HEK293 (cell line): ENCODE measurements at regions not wholly inside any gene's neighbourhood (a gene's known extent, or its start where the extent isn't known, plus 50 kb on each side); places are given as distances from the start of the nearest gene placed in this dataset.

Source experiments
- CTCF ChIA-PET: fragments of 350-600 bp; formaldehyde crosslinking; extraction: SDS; loops from one replicate; lab custom pipeline; 2021; ENCODE audit warnings: antibody characterized with exemption; lab: Yijun Ruan, JAX
- POLR2A ChIA-PET: fragments of 300-600 bp; formaldehyde crosslinking; extraction: SDS; loops from one replicate; lab custom pipeline; 2020; ENCODE audit warnings: antibody characterized with exemption, inconsistent platforms; lab: Yijun Ruan, JAX
- H3K27ac ChIP-seq: fragments of 200-500 bp; sonication (Bioruptor generic); 2 replicates; pipeline ENCODE4 v1.5.1; 2014; ENCODE audit warnings: low read depth, low read length, control low read depth, inconsistent platforms; ENCODE audit errors: extremely low read depth
- H3K36me3 ChIP-seq, 2 experiments: fragments of 200-500 bp in 1 of 2; sonication (Bioruptor generic) in 1 of 2; 1 replicate in 1 of 2; 2 replicates in 1 of 2; pipeline ENCODE4 v1.5.1; 2014 to 2017; ENCODE audit warnings: inconsistent platforms in 2 of 2, low read length in 2 of 2; ENCODE audit not compliant: control insufficient read depth in 2 of 2, insufficient read depth in 1 of 2
- H3K4me1 ChIP-seq: fragments of 200-500 bp; sonication (Bioruptor generic); 2 replicates; pipeline ENCODE4 v1.5.1; 2014; ENCODE audit warnings: mild to moderate bottlenecking, low read length, inconsistent platforms; ENCODE audit not compliant: control insufficient read depth, insufficient read depth
- H3K4me3 ChIP-seq: 2 replicates; pipeline ENCODE4 v1.5.1; 2011; ENCODE audit warnings: low read depth, mild to moderate bottlenecking, control low read depth, low read length, moderate library complexity
- H3K9me3 ChIP-seq: fragments of 200-500 bp; sonication (Bioruptor generic); 2 replicates; pipeline ENCODE4 v1.5.1; 2014; ENCODE audit warnings: low read depth, low read length, inconsistent platforms; ENCODE audit not compliant: control insufficient read depth, insufficient read depth
- MEIS1 ChIP-seq: sonication (generic); formaldehyde crosslinking; IDR thresholded peaks from 2 replicates; pipeline ENCODE4 v1.8.1; 2022; ENCODE audit warnings: missing genetic modification reagents, mild to moderate bottlenecking, borderline replicate concordance
- RBAK ChIP-seq: fragments of 450-650 bp; formaldehyde crosslinking; IDR thresholded peaks from 2 replicates; pipeline ENCODE4 v1.5.1; 2016; ENCODE audit warnings: missing biosample characterization, missing genetic modification characterization
- REPIN1 ChIP-seq: fragments of 450-650 bp; formaldehyde crosslinking; IDR thresholded peaks from 2 replicates; pipeline ENCODE4 v1.5.1; 2017; ENCODE audit warnings: missing biosample characterization, missing genetic modification characterization, low read depth
- SALL2 ChIP-seq: fragments of 450-650 bp; formaldehyde crosslinking; IDR thresholded peaks from 2 replicates; pipeline ENCODE4 v1.5.0; 2017; ENCODE audit warnings: missing biosample characterization, mild to moderate bottlenecking, missing genetic modification characterization, borderline replicate concordance
- TCF7L2 ChIP-seq: IDR thresholded peaks from 2 replicates; pipeline ENCODE4 v1.6.1; 2011; ENCODE audit warnings: low read depth, mild to moderate bottlenecking, inconsistent platforms, low read length, moderate library complexity, borderline replicate concordance
- TSHZ1 ChIP-seq: fragments of 450-650 bp; formaldehyde crosslinking; IDR thresholded peaks from 2 replicates; pipeline ENCODE4 v1.5.1; 2016; ENCODE audit warnings: missing biosample characterization, missing genetic modification characterization, borderline replicate concordance
- ZBTB48 ChIP-seq: fragments of 450-650 bp; formaldehyde crosslinking; IDR thresholded peaks from 2 replicates; pipeline ENCODE4 v1.5.1; 2016; ENCODE audit warnings: missing biosample characterization, missing genetic modification characterization
- ZBTB8A ChIP-seq: fragments of 450-650 bp; formaldehyde crosslinking; IDR thresholded peaks from 2 replicates; pipeline ENCODE4 v1.5.1; 2016; ENCODE audit warnings: missing biosample characterization, missing genetic modification characterization
- ZNF121 ChIP-seq: fragments of 450-650 bp; formaldehyde crosslinking; IDR thresholded peaks from 2 replicates; pipeline ENCODE4 v1.5.1; 2016; ENCODE audit warnings: missing biosample characterization, missing genetic modification characterization
- ZNF140 ChIP-seq: fragments of 450-650 bp; formaldehyde crosslinking; IDR thresholded peaks from 2 replicates; pipeline ENCODE4 v1.5.1; 2016; ENCODE audit warnings: missing biosample characterization, missing genetic modification characterization
- ZNF146 ChIP-seq: fragments of 450-650 bp; formaldehyde crosslinking; IDR thresholded peaks from 2 replicates; pipeline ENCODE4 v1.5.1; 2016; ENCODE audit warnings: missing biosample characterization, missing genetic modification characterization
- ZNF202 ChIP-seq: fragments of 450-650 bp; formaldehyde crosslinking; IDR thresholded peaks from 2 replicates; pipeline ENCODE4 v1.5.1; 2016; ENCODE audit warnings: missing biosample characterization, missing genetic modification characterization, borderline replicate concordance
- ZNF223 ChIP-seq: fragments of 450-650 bp; formaldehyde crosslinking; IDR thresholded peaks from 2 replicates; pipeline ENCODE4 v1.5.1; 2016; ENCODE audit warnings: missing biosample characterization, missing genetic modification characterization
- ZNF23 ChIP-seq: fragments of 450-650 bp; formaldehyde crosslinking; IDR thresholded peaks from 2 replicates; pipeline ENCODE4 v1.5.1; 2016; ENCODE audit warnings: missing biosample characterization, missing genetic modification characterization, borderline replicate concordance
- ZNF292 ChIP-seq: fragments of 450-650 bp; formaldehyde crosslinking; IDR thresholded peaks from 2 replicates; pipeline ENCODE4 v1.5.1; 2016; ENCODE audit warnings: low read depth, missing biosample characterization, missing genetic modification characterization, borderline replicate concordance
- ZNF311 ChIP-seq: fragments of 450-650 bp; formaldehyde crosslinking; IDR thresholded peaks from 2 replicates; pipeline ENCODE4 v1.5.1; 2017; ENCODE audit warnings: missing biosample characterization, missing genetic modification characterization, borderline replicate concordance
- ZNF350 ChIP-seq: fragments of 450-650 bp; formaldehyde crosslinking; IDR thresholded peaks from 2 replicates; pipeline ENCODE4 v1.5.0; 2017; ENCODE audit warnings: missing biosample characterization, mild to moderate bottlenecking, missing genetic modification characterization
- ZNF37A ChIP-seq: fragments of 450-650 bp; IDR thresholded peaks from 2 replicates; pipeline ENCODE4 v1.5.1; 2018; ENCODE audit warnings: missing biosample characterization, missing genetic modification characterization
- ZNF416 ChIP-seq: fragments of 450-650 bp; formaldehyde crosslinking; IDR thresholded peaks from 2 replicates; pipeline ENCODE4 v1.5.1; 2016; ENCODE audit warnings: missing biosample characterization, missing genetic modification characterization
- ZNF426 ChIP-seq: fragments of 450-650 bp; formaldehyde crosslinking; IDR thresholded peaks from 2 replicates; pipeline ENCODE4 v1.5.1; 2017; ENCODE audit warnings: missing biosample characterization, missing genetic modification characterization, mild to moderate bottlenecking, inconsistent platforms, moderate library complexity
- ZNF501 ChIP-seq: fragments of 450-650 bp; formaldehyde crosslinking; IDR thresholded peaks from 2 replicates; pipeline ENCODE4 v1.5.1; 2016; ENCODE audit warnings: missing biosample characterization, missing genetic modification characterization
- ZNF600 ChIP-seq: fragments of 450-650 bp; formaldehyde crosslinking; IDR thresholded peaks from 2 replicates; pipeline ENCODE4 v1.5.1; 2016; ENCODE audit warnings: missing biosample characterization, missing genetic modification characterization
- ZNF626 ChIP-seq: fragments of 450-650 bp; sonication (Bioruptor Pico); formaldehyde crosslinking; IDR thresholded peaks from 2 replicates; pipeline ENCODE4 v1.5.1; 2018; ENCODE audit warnings: missing biosample characterization, missing genetic modification characterization, inconsistent platforms
- ZNF664 ChIP-seq: fragments of 450-650 bp; formaldehyde crosslinking; IDR thresholded peaks from 2 replicates; pipeline ENCODE4 v1.5.1; 2016; ENCODE audit warnings: missing biosample characterization, missing genetic modification characterization
- ZNF670 ChIP-seq: fragments of 450-650 bp; formaldehyde crosslinking; IDR thresholded peaks from 2 replicates; pipeline ENCODE4 v1.5.1; 2016; ENCODE audit warnings: missing biosample characterization, missing genetic modification characterization, low read depth
- ZNF76 ChIP-seq: fragments of 450-650 bp; formaldehyde crosslinking; IDR thresholded peaks from 2 replicates; pipeline ENCODE4; 2016; ENCODE audit warnings: low read depth, missing biosample characterization, missing genetic modification characterization, borderline replicate concordance
- ZNF785 ChIP-seq: fragments of 450-650 bp; formaldehyde crosslinking; IDR thresholded peaks from 2 replicates; pipeline ENCODE4 v1.5.1; 2016; ENCODE audit warnings: missing biosample characterization, missing genetic modification characterization
- TF ChIP-seq, protein P1 (sequence below): fragments of 450-650 bp; formaldehyde crosslinking; IDR thresholded peaks from 2 replicates; pipeline ENCODE4 v1.5.1; 2017; ENCODE audit warnings: missing biosample characterization, missing genetic modification characterization
- TF ChIP-seq, protein P2 (sequence below): sonication (generic); formaldehyde crosslinking; IDR thresholded peaks from 2 replicates; pipeline ENCODE4 v1.8.1; 2022; ENCODE audit warnings: mild to moderate bottlenecking, moderate library complexity, missing genetic modification reagents

DNA sequence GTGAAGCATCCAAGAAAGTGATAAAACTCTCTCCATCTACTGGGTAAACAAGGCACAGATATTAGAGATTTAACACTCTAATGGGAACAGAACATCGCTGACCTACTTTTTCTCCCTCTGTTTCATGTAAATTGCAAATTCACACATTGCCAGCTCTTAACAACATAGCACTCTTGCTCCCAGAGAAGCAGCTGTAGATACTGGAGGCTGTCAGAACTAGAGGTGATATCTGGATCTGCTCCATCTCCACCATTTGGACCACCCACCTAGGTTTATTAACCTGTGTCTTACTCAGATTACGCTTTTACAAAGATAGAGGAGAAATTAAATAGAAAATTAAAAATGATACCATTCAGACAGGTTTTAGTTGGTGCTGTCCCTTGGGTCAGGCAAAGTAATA, 289.1 kb upstream of the CRBN start:
- H3K4me1 ChIP-seq: no peaks in the 10 kb centered on the region
- ChIA-PET POLR2A (no interaction called here), CTCF (interaction anchor here (0.6 kb wide), 1 partner anchor 520 kb away, joined by 4 read pairs; no protein-coding TSS in a partner anchor)
- H3K27ac ChIP-seq: no peak overlapping the region
- no peak for TF ChIP-seq SALL2 (tag by site-specific recombination)
- TF ChIP-seq, protein P1, sequence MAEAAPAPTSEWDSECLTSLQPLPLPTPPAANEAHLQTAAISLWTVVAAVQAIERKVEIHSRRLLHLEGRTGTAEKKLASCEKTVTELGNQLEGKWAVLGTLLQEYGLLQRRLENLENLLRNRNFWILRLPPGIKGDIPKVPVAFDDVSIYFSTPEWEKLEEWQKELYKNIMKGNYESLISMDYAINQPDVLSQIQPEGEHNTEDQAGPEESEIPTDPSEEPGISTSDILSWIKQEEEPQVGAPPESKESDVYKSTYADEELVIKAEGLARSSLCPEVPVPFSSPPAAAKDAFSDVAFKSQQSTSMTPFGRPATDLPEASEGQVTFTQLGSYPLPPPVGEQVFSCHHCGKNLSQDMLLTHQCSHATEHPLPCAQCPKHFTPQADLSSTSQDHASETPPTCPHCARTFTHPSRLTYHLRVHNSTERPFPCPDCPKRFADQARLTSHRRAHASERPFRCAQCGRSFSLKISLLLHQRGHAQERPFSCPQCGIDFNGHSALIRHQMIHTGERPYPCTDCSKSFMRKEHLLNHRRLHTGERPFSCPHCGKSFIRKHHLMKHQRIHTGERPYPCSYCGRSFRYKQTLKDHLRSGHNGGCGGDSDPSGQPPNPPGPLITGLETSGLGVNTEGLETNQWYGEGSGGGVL: no peak
- H3K36me3 ChIP-seq: no peaks in the 10 kb centered on the region
- no peaks in the 10 kb centered on the region for H3K9me3 ChIP-seq
- no peak overlapping the region for H3K4me3 ChIP-seq

DNA sequence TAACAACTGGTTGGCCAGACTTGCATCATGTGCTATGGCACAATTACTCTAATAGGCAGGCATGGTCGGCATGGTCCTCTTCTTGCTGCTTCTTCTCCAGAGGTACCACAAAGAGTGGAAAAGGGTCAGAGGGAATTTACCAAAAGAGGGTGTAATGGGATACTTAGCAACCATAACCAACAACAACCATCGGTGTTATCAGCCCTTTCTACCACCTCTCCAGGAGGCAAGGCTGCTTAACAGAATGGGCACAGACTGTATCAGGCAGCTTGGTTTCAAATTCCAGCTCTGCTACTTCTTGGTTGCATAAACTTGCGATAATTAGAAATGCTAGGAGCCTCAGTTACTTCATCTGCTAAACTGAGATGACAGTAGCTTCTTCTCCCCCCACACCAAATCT, 284.6 kb upstream of the CRBN start:
- Histone ChIP-seq H3K27ac (no peak overlapping the region), H3K9me3 (no peaks in the 10 kb centered on the region), H3K36me3 (no peaks in the 10 kb centered on the region), H3K4me3 (no peak overlapping the region), H3K4me1 (no peaks in the 10 kb centered on the region)
- ChIA-PET CTCF (no interaction called here), POLR2A (no interaction called here)
- no peak for TF ChIP-seq TSHZ1 (tag by site-specific recombination)
- no peak for TF ChIP-seq ZNF202 (tag by site-specific recombination)
- no peak for TF ChIP-seq ZNF292
- no peak for TF ChIP-seq ZBTB48 (tag by site-specific recombination)
- no peak for TF ChIP-seq ZNF416 (tag by site-specific recombination)
- no peak for TF ChIP-seq ZNF76 (tag by site-specific recombination)
- TF ChIP-seq TCF7L2: no peak
- no peak for TF ChIP-seq ZNF121 (tag by site-specific recombination)
- no peak for TF ChIP-seq ZNF785 (tag by site-specific recombination)
- TF ChIP-seq ZNF140 (tag by site-specific recombination): no peak
- no peak for TF ChIP-seq ZNF600 (tag by site-specific recombination)
- no peak for TF ChIP-seq ZNF626
- no peak for TF ChIP-seq ZNF37A (tag by site-specific recombination)
- no peak for TF ChIP-seq ZNF664 (tag by site-specific recombination)
- TF ChIP-seq ZNF501 (tag by site-specific recombination): no peak
- no peak for TF ChIP-seq REPIN1 (tag by site-specific recombination)
- no peak for TF ChIP-seq ZNF426 (tag by site-specific recombination)

DNA sequence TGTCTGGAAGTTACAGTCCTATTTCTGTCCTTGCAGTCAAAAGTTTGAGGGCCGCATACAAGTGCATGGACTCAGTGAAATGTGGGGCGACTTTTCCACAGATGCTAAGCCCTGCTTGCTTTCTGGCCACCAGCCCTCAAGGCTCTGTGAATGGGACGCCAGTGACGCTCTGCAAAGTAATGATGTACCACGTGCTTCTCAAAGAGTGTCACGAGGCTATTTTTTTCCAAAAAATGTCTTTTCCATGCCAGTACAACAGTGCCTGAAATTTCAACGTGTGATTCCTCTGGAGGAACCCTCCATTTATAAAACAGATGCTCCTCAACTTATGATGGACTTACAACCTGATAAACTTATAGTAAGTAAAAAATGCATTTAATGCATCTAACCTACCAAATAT, 281.8 kb upstream of the CRBN start:
- H3K9me3 ChIP-seq: no peaks in the 10 kb centered on the region
- no peak overlapping the region for H3K27ac ChIP-seq
- H3K4me3 ChIP-seq: no peak overlapping the region
- no peaks in the 10 kb centered on the region for H3K4me1 ChIP-seq
- no peaks in the 10 kb centered on the region for H3K36me3 ChIP-seq
- ChIA-PET POLR2A (no interaction called here), CTCF (no interaction called here)
- TF ChIP-seq ZNF350 (tag by site-specific recombination) (no peak), ZBTB8A (tag by site-specific recombination) (no peak), ZNF416 (tag by site-specific recombination) (no peak), ZNF121 (tag by site-specific recombination) (no peak), RBAK (tag by site-specific recombination) (no peak), MEIS1 (no peak), ZNF146 (no peak), ZNF670 (tag by site-specific recombination) (no peak), ZNF23 (tag by site-specific recombination) (no peak), ZNF223 (tag by site-specific recombination) (no peak), ZNF311 (no peak)
- TF ChIP-seq, protein P2, sequence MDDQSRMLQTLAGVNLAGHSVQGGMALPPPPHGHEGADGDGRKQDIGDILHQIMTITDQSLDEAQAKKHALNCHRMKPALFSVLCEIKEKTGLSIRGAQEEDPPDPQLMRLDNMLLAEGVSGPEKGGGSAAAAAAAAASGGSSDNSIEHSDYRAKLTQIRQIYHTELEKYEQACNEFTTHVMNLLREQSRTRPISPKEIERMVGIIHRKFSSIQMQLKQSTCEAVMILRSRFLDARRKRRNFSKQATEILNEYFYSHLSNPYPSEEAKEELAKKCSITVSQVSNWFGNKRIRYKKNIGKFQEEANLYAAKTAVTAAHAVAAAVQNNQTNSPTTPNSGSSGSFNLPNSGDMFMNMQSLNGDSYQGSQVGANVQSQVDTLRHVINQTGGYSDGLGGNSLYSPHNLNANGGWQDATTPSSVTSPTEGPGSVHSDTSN (CRISPR knock-in tag): no peak
